HepG2 (cell line): ENCODE measurements at regions not wholly inside any gene's neighbourhood (a gene's known extent, or its start where the extent isn't known, plus 50 kb on each side); places are given as distances from the start of the nearest gene placed in this dataset.

Experiments
- ATAC-seq: fragments of 200-7000 bp; cut with Tn5 transposase; 3 replicates; pipeline ENCODE4 v1.9.1; 2020; ENCODE audit warnings: mild to moderate bottlenecking, moderate library complexity
- BruUV-seq: library from RNA; stranded (reverse); fragments of 400-500 nt; replicated peaks from 2 replicates; lab custom pipeline; 2021; lab: Mats Ljungman, UMichigan
- CTCF ChIA-PET: fragments of 300-600 bp; formaldehyde crosslinking; extraction: SDS; loops from one replicate; lab custom pipeline; 2021; ENCODE audit warnings: low total read pairs, inconsistent platforms, low intra/inter-chr PET ratio; lab: Yijun Ruan, JAX
- POLR2A ChIA-PET: fragments of 350-600 bp; sonication (Branson Sonifier 250); formaldehyde crosslinking; loops from one replicate; lab custom pipeline; 2020; ENCODE audit warnings: antibody characterized with exemption, inconsistent platforms; lab: Yijun Ruan, JAX
- DNase-seq: peaks from one replicate; pipeline ENCODE4 v3.0.0-alpha.2; 2015; ENCODE audit warnings: low spot score
- FAIRE-seq: peaks from 3 replicates; lab custom pipeline; 2011; peaks lifted over from hg19 to GRCh38; lab: Jason Lieb, UNC
- H2AFZ ChIP-seq: one replicate; pipeline ENCODE4 v1.6.1; 2011; ENCODE audit warnings: low read length, inconsistent platforms
- H3K27ac ChIP-seq: fragments of 300-600 bp; 3 replicates; pipeline ENCODE4 v1.8.0; 2011; ENCODE audit warnings: mixed run types, mild to moderate bottlenecking, mixed read lengths, low read length, inconsistent platforms; ENCODE audit not compliant: insufficient read depth; ENCODE audit errors: extremely low read length
- H3K27me3 ChIP-seq, 2 experiments: fragments of 200-600 bp in 1 of 2; 2 replicates in 1 of 2; 3 replicates in 1 of 2; pipeline versions ENCODE4 v1.6.0 to v1.8.0; 2011; ENCODE audit warnings: low read length in 2 of 2, mild to moderate bottlenecking in 2 of 2, moderate library complexity in 2 of 2, inconsistent platforms in 1 of 2; ENCODE audit not compliant: insufficient read depth in 2 of 2, control insufficient read depth in 1 of 2
- H3K36me3 ChIP-seq, 2 experiments: fragments of 200-600 bp in 1 of 2; replicated peaks in 1 of 2; 2 replicates in 1 of 2; 3 replicates in 1 of 2; pipeline versions ENCODE4 v1.5.1 to v1.8.0; 2011; ENCODE audit warnings: low read length in 2 of 2, inconsistent platforms in 1 of 2; ENCODE audit not compliant: insufficient read depth in 2 of 2, control insufficient read depth in 1 of 2
- H3K4me1 ChIP-seq: 2 replicates; pipeline ENCODE4 v1.5.1; 2012; ENCODE audit warnings: low read length, inconsistent platforms; ENCODE audit not compliant: insufficient read depth
- H3K4me2 ChIP-seq: 2 replicates; pipeline ENCODE4 v1.6.0; 2011; ENCODE audit warnings: low read depth, low read length, inconsistent platforms
- H3K4me3 ChIP-seq, 3 experiments: fragments of 200-600 bp in 1 of 3; sonication (generic), shearing (Covaris generic) in 1 of 3; replicated peaks in 1 of 3; 2 replicates each; pipeline ENCODE4 v1.5.1; 2011 to 2016; ENCODE audit warnings: low read length in 3 of 3, inconsistent platforms in 2 of 3, low read depth in 2 of 3, mild to moderate bottlenecking in 2 of 3, control low read depth in 1 of 3, mixed read lengths in 1 of 3; ENCODE audit not compliant: insufficient read depth in 1 of 3
- H3K79me2 ChIP-seq: one replicate; pipeline ENCODE4 v1.6.1; 2011; ENCODE audit warnings: low read length, inconsistent platforms; ENCODE audit not compliant: insufficient read depth
- H3K9ac ChIP-seq: 2 replicates; pipeline ENCODE4 v1.6.0; 2011; ENCODE audit warnings: mild to moderate bottlenecking, low read depth, low read length, inconsistent platforms; ENCODE audit not compliant: insufficient read depth
- H3K9me3 ChIP-seq: 2 replicates; pipeline ENCODE4 v1.5.1; 2012; ENCODE audit warnings: mild to moderate bottlenecking, low read length
- H4K20me1 ChIP-seq: 2 replicates; pipeline ENCODE4 v1.6.0; 2011; ENCODE audit warnings: inconsistent platforms, mild to moderate bottlenecking, low read length, moderate library complexity; ENCODE audit not compliant: insufficient read depth
- CHD4 ChIP-seq: fragments of 200-600 bp; sonication (generic); IDR thresholded peaks from 2 replicates; pipeline ENCODE4 v1.7.0; 2017; ENCODE audit warnings: mild to moderate bottlenecking, low read length, borderline replicate concordance
- HMG20B ChIP-seq: conservative IDR thresholded peaks from 2 replicates; pipeline ENCODE4 v1.6.1; 2016; ENCODE audit warnings: missing genetic modification reagents, missing compliant biosample characterization
- IRF1 ChIP-seq: sonication (generic); formaldehyde crosslinking; IDR thresholded peaks from 2 replicates; pipeline ENCODE4 v1.4.0; 2020; ENCODE audit warnings: low read depth, mild to moderate bottlenecking, missing genetic modification reagents
- JARID2 ChIP-seq: sonication (generic); formaldehyde crosslinking; IDR thresholded peaks from 2 replicates; pipeline ENCODE4 v1.8.1; 2023; ENCODE audit warnings: missing genetic modification reagents, inconsistent platforms; ENCODE audit not compliant: insufficient replicate concordance
- MTA3 ChIP-seq: sonication (generic); formaldehyde crosslinking; IDR thresholded peaks from 2 replicates; pipeline ENCODE4 v1.4.0; 2020; ENCODE audit warnings: missing genetic modification reagents
- RFXAP ChIP-seq: sonication (generic); formaldehyde crosslinking; IDR thresholded peaks from 2 replicates; pipeline ENCODE4 v1.4.0; 2020; ENCODE audit warnings: missing genetic modification reagents, borderline replicate concordance
- ZBTB46 ChIP-seq: sonication (generic); formaldehyde crosslinking; IDR thresholded peaks from 2 replicates; pipeline ENCODE4 v1.4.0; 2020; ENCODE audit warnings: mild to moderate bottlenecking, missing genetic modification reagents, borderline replicate concordance
- ZC3H4 ChIP-seq: sonication (generic); formaldehyde crosslinking; IDR thresholded peaks from 2 replicates; pipeline ENCODE4 v1.4.0; 2020; ENCODE audit warnings: missing genetic modification reagents, borderline replicate concordance
- WGBS: methylation state at CpG from one replicate; pipeline ENCODE4 v1.1.6; 2017; ENCODE audit warnings: low lambda C conversion rate; 5-methylcytosine and 5-hydroxymethylcytosine counted together
- in situ Hi-C: cut with HindIII; loops from 2 replicates; pipeline ENCODE4 v1.10.0; 2017; ENCODE audit warnings: low pct_unique_long_range_greater_than_20kb; ENCODE audit not compliant: extremely low pct_ligation_motif_present
- intact Hi-C: fragments of 100-400 bp; cut with micrococcal nuclease; formaldehyde crosslinking; loops from one replicate; pipeline ENCODE4 v1.10.0; 2022; ENCODE audit not compliant: unreplicated experiment

- Histone ChIP-seq H3K4me2 (no peak overlapping the region), H3K9ac (no peak overlapping the region), H2AFZ (no peak overlapping the region), H3K27me3 (no peaks in the 10 kb centered on the region), H3K4me3 (no peak overlapping the region), H4K20me1 (no peaks in the 10 kb centered on the region), H3K79me2 (no peaks in the 10 kb centered on the region), H3K36me3 (no peaks in the 10 kb centered on the region), H3K4me1 (no peaks in the 10 kb centered on the region), H3K27ac (no peak overlapping the region), H3K9me3 (no peaks in the 10 kb centered on the region)
- no TSS peak for BruUV-seq
- no peak for TF ChIP-seq MTA3
- no peak for TF ChIP-seq JARID2
- no peak for TF ChIP-seq IRF1 (CRISPR knock-in tag)
- no peak for TF ChIP-seq HMG20B
- TF ChIP-seq ZC3H4 = no peak
- no peak for TF ChIP-seq ZBTB46 (CRISPR knock-in tag)
- no peak for TF ChIP-seq CHD4
- TF ChIP-seq RFXAP (CRISPR knock-in tag) = no peak
- intact Hi-C loops = no loop called here
- POLR2A ChIA-PET = no interaction called here
- 13% methylated on average over 3 of the region's 3 CpGs for WGBS
- FAIRE-seq = no peak
- in situ Hi-C loops = no loop called here
- CTCF ChIA-PET = no interaction called here
- DNase-seq = no peak
- ATAC-seq = no peak
Measured at GRCh38 chr18:40832362-40832761, 1122.7 kb upstream of the PIK3C3 start.
